Ovary (tissue), 3 donors: ENCODE measurements at regions not wholly inside any gene's neighbourhood (a gene's known extent, or its start where the extent isn't known, plus 50 kb on each side); places are given as distances from the start of the nearest gene placed in this dataset.

Experiments
- POLR2A ChIP-seq: fragments of 450-650 bp; IDR thresholded peaks from one replicate; pipeline ENCODE4 v1.6.1; 2017; ENCODE audit warnings: antibody characterized with exemption, mild to moderate bottlenecking, moderate library complexity
- TF ChIP-seq, protein P1 (sequence below), 3 donors: fragments of 450-650 bp in 2 of 3; fragments of 200-600 bp in 1 of 3; IDR thresholded peaks; one replicate each; pipeline versions ENCODE4 v1.5.1 to v1.8.0; 2016 to 2022; ENCODE audit warnings: antibody characterized with exemption in 3 of 3, mild to moderate bottlenecking in 1 of 3
- donor health status: DM: no; HTN: no; CAD: no.

DNA sequence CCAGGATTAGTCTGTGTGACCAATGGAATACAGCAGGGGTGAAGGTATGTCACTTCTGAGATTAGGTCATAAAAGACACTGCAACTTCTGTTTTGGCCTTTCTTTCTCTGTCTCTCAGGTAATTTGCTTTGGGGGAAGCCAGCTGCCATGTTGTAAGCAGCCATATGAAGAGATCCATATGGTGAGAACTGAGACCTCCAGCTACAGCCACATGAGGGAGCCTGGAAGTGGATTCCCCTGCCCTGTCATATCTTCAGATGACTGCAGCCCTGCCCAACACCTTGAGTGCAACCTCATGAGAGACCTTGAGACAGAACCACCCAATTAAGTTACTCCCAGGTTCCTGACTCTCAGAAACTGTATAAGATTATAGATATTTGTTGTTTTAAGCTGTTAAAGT is 70.1 kb upstream of the ESRRG start:
- TF ChIP-seq, protein P1, sequence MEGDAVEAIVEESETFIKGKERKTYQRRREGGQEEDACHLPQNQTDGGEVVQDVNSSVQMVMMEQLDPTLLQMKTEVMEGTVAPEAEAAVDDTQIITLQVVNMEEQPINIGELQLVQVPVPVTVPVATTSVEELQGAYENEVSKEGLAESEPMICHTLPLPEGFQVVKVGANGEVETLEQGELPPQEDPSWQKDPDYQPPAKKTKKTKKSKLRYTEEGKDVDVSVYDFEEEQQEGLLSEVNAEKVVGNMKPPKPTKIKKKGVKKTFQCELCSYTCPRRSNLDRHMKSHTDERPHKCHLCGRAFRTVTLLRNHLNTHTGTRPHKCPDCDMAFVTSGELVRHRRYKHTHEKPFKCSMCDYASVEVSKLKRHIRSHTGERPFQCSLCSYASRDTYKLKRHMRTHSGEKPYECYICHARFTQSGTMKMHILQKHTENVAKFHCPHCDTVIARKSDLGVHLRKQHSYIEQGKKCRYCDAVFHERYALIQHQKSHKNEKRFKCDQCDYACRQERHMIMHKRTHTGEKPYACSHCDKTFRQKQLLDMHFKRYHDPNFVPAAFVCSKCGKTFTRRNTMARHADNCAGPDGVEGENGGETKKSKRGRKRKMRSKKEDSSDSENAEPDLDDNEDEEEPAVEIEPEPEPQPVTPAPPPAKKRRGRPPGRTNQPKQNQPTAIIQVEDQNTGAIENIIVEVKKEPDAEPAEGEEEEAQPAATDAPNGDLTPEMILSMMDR (IDR thresholded peaks at IDR 0.05), result no peak
- TF ChIP-seq POLR2A, result no peak
